ENCODE measurements at regions not wholly inside any gene's neighbourhood (a gene's known extent, or its start where the extent isn't known, plus 50 kb on each side); places are given as distances from the start of the nearest gene placed in this dataset.
A peak's percentile ranks its signal among the peaks of the same experiment; 100 is the strongest.

DNA sequence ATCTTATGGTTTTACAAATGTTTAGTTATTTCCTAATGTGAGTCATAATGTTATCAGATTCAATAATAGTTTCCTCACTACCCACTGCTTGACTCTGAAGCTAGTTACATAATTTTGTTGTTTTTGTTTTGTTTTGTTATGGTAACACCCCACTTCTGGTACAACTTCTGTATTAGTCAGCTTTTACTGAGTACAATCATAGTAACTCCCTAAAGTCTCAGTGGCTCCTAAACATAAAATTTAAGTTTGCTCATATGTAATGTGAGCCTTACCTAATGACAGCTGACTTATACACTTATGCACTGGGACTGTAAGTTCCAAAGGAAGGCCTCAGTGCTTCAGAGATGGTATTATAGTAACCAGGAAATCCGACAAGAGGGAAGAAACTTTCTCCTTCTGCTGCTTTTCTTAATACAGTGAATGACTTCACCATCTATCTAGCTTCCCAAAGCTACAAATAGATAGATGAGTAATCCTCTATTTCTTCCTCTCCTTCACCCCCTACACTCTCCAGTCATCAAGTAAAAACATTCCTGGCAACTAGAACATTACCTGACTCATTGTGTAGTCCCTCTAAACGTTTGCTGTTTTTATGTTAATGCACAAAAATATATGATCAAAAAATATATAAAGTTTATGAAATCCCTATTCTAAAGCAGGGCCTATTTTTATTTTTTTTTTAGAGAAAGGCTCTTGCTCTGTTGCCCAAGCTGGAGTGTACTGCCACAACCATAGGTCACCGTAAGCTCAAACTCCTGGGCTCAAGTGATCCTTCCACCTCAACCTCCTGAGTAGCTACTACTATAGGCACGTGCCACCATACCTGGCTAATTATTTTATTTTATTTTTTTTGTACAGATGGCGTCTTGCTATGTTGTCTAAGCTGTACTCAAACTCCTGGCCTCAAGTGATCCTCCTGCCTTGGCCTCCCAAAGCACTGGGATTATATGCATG, 563.0 kb downstream of the SOX6 start:
- no peak for ATAC-seq
- no peak for TF ChIP-seq EP300 (IDR thresholded peaks at IDR 0.05)
- no peak for TF ChIP-seq POLR2AphosphoS5 (IDR thresholded peaks at IDR 0.05)
- TF ChIP-seq, protein P1, sequence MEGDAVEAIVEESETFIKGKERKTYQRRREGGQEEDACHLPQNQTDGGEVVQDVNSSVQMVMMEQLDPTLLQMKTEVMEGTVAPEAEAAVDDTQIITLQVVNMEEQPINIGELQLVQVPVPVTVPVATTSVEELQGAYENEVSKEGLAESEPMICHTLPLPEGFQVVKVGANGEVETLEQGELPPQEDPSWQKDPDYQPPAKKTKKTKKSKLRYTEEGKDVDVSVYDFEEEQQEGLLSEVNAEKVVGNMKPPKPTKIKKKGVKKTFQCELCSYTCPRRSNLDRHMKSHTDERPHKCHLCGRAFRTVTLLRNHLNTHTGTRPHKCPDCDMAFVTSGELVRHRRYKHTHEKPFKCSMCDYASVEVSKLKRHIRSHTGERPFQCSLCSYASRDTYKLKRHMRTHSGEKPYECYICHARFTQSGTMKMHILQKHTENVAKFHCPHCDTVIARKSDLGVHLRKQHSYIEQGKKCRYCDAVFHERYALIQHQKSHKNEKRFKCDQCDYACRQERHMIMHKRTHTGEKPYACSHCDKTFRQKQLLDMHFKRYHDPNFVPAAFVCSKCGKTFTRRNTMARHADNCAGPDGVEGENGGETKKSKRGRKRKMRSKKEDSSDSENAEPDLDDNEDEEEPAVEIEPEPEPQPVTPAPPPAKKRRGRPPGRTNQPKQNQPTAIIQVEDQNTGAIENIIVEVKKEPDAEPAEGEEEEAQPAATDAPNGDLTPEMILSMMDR (IDR thresholded peaks at IDR 0.05) = no peak
- no peak for TF ChIP-seq POLR2A (IDR thresholded peaks at IDR 0.05)
- Histone ChIP-seq H3K27me3 (no peaks in the 10 kb centered on the region), H3K4me1 (no peaks in the 10 kb centered on the region), H3K27ac (no peak overlapping the region), H3K36me3 (no peaks in the 10 kb centered on the region), H3K4me3 (no peak overlapping the region), H3K9me3 (peaks cover 0 to 4% (median 0%) of the 10 kb centered on the region in 3 donors)
- 64 to 70% methylated on average over 3 to 5 of the region's 5 CpGs for WGBS, 2 donors (ENCODE audit: low coverage in 1 of 2)

- Histone ChIP-seq H3K36me3 (no peaks in the 10 kb centered on the region), H3K27ac (no peak overlapping the region), H3K4me3 (no peak overlapping the region), H3K27me3 (no peaks in the 10 kb centered on the region), H3K4me1 (no peaks in the 10 kb centered on the region), H3K9me3 (peaks cover 0 to 4% (median 0%) of the 10 kb centered on the region in 3 donors)
- ATAC-seq = no peak
- TF ChIP-seq, protein P1 (IDR thresholded peaks at IDR 0.05) = no peak
- TF ChIP-seq EP300 (IDR thresholded peaks at IDR 0.05) = no peak
- no peak for TF ChIP-seq POLR2A (IDR thresholded peaks at IDR 0.05)
- no peak for TF ChIP-seq POLR2AphosphoS5 (IDR thresholded peaks at IDR 0.05)
- 85 to 87% methylated on average over 2 to 3 of the region's 3 CpGs for WGBS, 2 donors (ENCODE audit: low coverage in 1 of 2)
Measured at GRCh38 chr11:15794361-15795150, 561.8 kb downstream of the SOX6 start.

DNA sequence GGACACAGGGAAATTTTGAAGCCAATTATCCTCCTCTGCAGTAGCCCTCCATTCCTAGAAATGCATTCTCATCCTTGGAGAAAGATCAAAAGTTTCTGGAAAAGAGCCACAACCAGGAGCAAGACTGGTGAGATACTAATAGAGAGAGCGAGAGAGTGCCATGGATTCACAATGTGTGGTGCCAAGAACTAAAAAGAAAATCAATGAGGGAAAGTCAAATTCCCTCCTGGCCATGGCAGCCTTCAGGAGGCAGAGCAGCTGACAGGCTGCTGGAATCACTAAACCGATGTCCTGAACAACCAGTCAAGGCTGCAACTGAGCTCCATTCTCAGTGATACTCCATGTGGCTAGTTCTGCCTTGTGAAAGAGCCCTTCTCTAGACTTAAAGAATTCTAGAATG, 561.0 kb downstream of the SOX6 start:
- ATAC-seq = no peak
- WGBS, 2 donors (ENCODE audit: low coverage in 1 of 2) = 100% methylated on average over 1 of the region's 2 CpGs; no CpG with 5 or more reads in 1 of the 2 donors
- Histone ChIP-seq H3K27ac (no peak overlapping the region), H3K27me3 (no peaks in the 10 kb centered on the region), H3K4me1 (no peaks in the 10 kb centered on the region), H3K9me3 (peaks cover 0 to 4% (median 0%) of the 10 kb centered on the region in 3 donors), H3K36me3 (no peaks in the 10 kb centered on the region), H3K4me3 (no peak overlapping the region)
- TF ChIP-seq, protein P1 (IDR thresholded peaks at IDR 0.05) = no peak
- TF ChIP-seq EP300 (IDR thresholded peaks at IDR 0.05) (no peak), POLR2AphosphoS5 (IDR thresholded peaks at IDR 0.05) (no peak), POLR2A (IDR thresholded peaks at IDR 0.05) (no peak)

DNA sequence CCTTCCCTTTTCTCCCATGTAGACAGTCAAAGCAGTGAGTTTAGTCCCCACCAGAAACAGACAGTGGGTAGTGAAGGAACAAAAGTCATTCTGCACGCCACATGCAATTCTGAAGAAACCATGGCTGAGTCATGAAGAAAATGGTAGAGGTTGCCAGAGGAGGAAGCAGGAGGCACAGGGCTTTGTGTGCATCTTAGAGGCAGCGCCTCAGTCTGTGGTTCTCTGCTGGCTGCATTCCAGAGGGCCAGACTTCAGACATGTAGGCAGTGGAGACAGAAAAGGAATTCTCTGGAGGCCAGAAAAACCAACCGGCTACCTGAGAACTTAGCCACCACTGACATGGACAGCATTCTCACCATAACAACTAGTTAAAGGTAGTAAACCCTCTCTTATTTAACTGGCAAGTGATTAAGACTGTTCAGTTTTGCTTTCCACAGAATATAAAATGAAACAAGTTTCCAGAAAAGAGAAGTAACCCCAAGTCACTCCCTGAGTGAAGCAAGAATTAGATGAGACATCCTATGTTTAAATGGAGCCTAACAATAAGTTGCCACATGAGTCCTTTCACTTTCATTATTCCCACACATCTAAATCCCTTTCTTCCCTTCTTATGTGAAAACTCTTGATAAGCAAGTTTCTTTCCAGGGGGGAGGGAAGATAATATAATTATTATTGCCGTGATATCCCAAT, 556.1 kb downstream of the SOX6 start:
- Histone ChIP-seq H3K27ac (no peak overlapping the region), H3K4me3 (no peak overlapping the region)

More for the DNA sequence above, 556.1 kb downstream of the SOX6 start:
- H3K4me1 ChIP-seq = no peaks in the 10 kb centered on the region
- peak; percentile 69 for ATAC-seq
- no peaks in the 10 kb centered on the region for H3K27me3 ChIP-seq
- WGBS, 2 donors (ENCODE audit: low coverage in 1 of 2) = 67 to 71% methylated on average over 2 of the region's 4 CpGs
- H3K36me3 ChIP-seq = no peaks in the 10 kb centered on the region
- H3K9me3 ChIP-seq = no peaks in the 10 kb centered on the region
- TF ChIP-seq POLR2AphosphoS5 (IDR thresholded peaks at IDR 0.05) (no peak), EP300 (IDR thresholded peaks at IDR 0.05) (no peak), POLR2A (IDR thresholded peaks at IDR 0.05) (no peak)
- TF ChIP-seq, protein P1 (IDR thresholded peaks at IDR 0.05) = no peak
